ENCODE measurements at regions not wholly inside any gene's neighbourhood (a gene's known extent, or its start where the extent isn't known, plus 50 kb on each side); places are given as distances from the start of the nearest gene placed in this dataset.

DNA sequence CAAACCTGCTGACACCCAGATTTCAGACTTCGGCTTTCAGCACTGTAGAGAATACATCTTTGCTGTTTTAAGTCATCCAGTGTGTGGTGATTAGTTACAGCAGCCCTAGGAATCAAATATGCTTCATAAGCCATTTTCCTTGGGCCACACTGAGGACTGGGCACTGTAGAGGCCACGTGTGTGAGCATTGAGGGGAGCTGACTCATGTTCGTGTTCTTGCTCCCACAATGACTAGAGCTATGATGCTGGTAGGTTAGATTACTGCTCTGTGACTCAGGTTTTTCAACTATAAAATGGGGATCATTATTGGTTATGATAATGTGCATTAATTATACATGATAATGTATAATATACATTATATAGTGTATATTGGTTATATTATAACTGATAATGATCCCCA lies 96.5 kb upstream of the PALM2AKAP2 start:
- TF ChIP-seq, protein P1, sequence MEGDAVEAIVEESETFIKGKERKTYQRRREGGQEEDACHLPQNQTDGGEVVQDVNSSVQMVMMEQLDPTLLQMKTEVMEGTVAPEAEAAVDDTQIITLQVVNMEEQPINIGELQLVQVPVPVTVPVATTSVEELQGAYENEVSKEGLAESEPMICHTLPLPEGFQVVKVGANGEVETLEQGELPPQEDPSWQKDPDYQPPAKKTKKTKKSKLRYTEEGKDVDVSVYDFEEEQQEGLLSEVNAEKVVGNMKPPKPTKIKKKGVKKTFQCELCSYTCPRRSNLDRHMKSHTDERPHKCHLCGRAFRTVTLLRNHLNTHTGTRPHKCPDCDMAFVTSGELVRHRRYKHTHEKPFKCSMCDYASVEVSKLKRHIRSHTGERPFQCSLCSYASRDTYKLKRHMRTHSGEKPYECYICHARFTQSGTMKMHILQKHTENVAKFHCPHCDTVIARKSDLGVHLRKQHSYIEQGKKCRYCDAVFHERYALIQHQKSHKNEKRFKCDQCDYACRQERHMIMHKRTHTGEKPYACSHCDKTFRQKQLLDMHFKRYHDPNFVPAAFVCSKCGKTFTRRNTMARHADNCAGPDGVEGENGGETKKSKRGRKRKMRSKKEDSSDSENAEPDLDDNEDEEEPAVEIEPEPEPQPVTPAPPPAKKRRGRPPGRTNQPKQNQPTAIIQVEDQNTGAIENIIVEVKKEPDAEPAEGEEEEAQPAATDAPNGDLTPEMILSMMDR (IDR thresholded peaks at IDR 0.05), result no peak
- TF ChIP-seq POLR2AphosphoS5 (IDR thresholded peaks at IDR 0.05), result no peak
- TF ChIP-seq EP300 (IDR thresholded peaks at IDR 0.05), result no peak
